Smooth muscle cell (in vitro differentiated cells): ENCODE measurements at regions not wholly inside any gene's neighbourhood (a gene's known extent, or its start where the extent isn't known, plus 50 kb on each side); places are given as distances from the start of the nearest gene placed in this dataset.

Source experiments
- DNase-seq: peaks from one replicate; lab custom pipeline; 2025; ENCODE audit not compliant: unreplicated experiment; lab: John Stamatoyannopoulos, UW
- H2AFZ ChIP-seq: fragments of 200-600 bp; sonication (generic); 2 replicates; pipeline ENCODE4 v1.6.0; 2016; ENCODE audit warnings: antibody characterized with exemption, low read depth, mild to moderate bottlenecking
- H3F3A ChIP-seq: fragments of 200-600 bp; sonication (generic); 2 replicates; pipeline ENCODE4 v1.6.0; 2017; ENCODE audit warnings: antibody characterized with exemption, low read depth
- H3K27ac ChIP-seq: fragments of 200-600 bp; sonication (generic); 2 replicates; pipeline ENCODE4 v1.5.1; 2016; ENCODE audit warnings: low read depth, mild to moderate bottlenecking
- H3K27me3 ChIP-seq: fragments of 200-600 bp; sonication (generic); 2 replicates; pipeline ENCODE4 v1.6.1; 2016; ENCODE audit warnings: low read depth, mild to moderate bottlenecking
- H3K36me3 ChIP-seq: fragments of 200-600 bp; sonication (generic); 2 replicates; pipeline ENCODE4 v1.5.1; 2016; ENCODE audit warnings: low read depth
- H3K4me1 ChIP-seq: fragments of 200-600 bp; sonication (generic); 2 replicates; pipeline ENCODE4 v1.5.1; 2016; ENCODE audit warnings: low read depth
- H3K4me2 ChIP-seq: fragments of 200-600 bp; sonication (generic); 2 replicates; pipeline ENCODE4 v1.6.0; 2016; ENCODE audit warnings: mild to moderate bottlenecking
- H3K4me3 ChIP-seq: fragments of 200-600 bp; sonication (generic); 2 replicates; pipeline ENCODE4 v1.5.1; 2016; ENCODE audit warnings: mild to moderate bottlenecking
- H3K79me2 ChIP-seq: fragments of 200-600 bp; sonication (generic); 2 replicates; pipeline ENCODE4 v1.6.0; 2016; ENCODE audit warnings: low read depth, mild to moderate bottlenecking
- H3K9ac ChIP-seq: fragments of 200-600 bp; sonication (generic); 2 replicates; pipeline ENCODE4 v1.6.0; 2016; ENCODE audit warnings: low read depth
- H3K9me3 ChIP-seq: fragments of 200-600 bp; sonication (generic); replicated peaks from 2 replicates; pipeline ENCODE4 v1.5.1; 2016; ENCODE audit warnings: low read depth
- H4K20me1 ChIP-seq: fragments of 200-600 bp; sonication (generic); 2 replicates; pipeline ENCODE4 v1.6.0; 2016; ENCODE audit warnings: low read depth
- CTCF ChIP-seq: fragments of 200-600 bp; sonication (generic); IDR thresholded peaks from 2 replicates; pipeline ENCODE4 v1.5.1; 2017; ENCODE audit warnings: borderline replicate concordance, mild to moderate bottlenecking, antibody characterized with exemption; ENCODE audit not compliant: insufficient read depth, poor library complexity, severe bottlenecking
- WGBS: methylation state at CpG from one replicate; pipeline ENCODE4 v1.1.7; 2016; ENCODE audit warnings: low lambda C conversion rate; 5-methylcytosine and 5-hydroxymethylcytosine counted together

- no peak for DNase-seq
- Histone ChIP-seq H3K9me3 (no peaks in the 10 kb centered on the region), H4K20me1 (no peaks in the 10 kb centered on the region), H3K4me1 (peaks cover 13% of the 10 kb centered on the region), H3K27ac (no peak overlapping the region), H3F3A (no peaks in the 10 kb centered on the region), H3K36me3 (no peaks in the 10 kb centered on the region), H3K79me2 (no peaks in the 10 kb centered on the region), H2AFZ (no peak overlapping the region), H3K27me3 (no peaks in the 10 kb centered on the region), H3K4me3 (no peak overlapping the region), H3K4me2 (no peak overlapping the region), H3K9ac (no peak overlapping the region)
- no peak for TF ChIP-seq CTCF
Measured at GRCh38 chr10:65328486-65328885, 1597.3 kb upstream of the LRRTM3 start.

- H3K4me2 ChIP-seq, result no peak overlapping the region
- H3K27me3 ChIP-seq, result no peaks in the 10 kb centered on the region
- no peaks in the 10 kb centered on the region for H3K79me2 ChIP-seq
- TF ChIP-seq CTCF, result no peak
- no peak overlapping the region for H2AFZ ChIP-seq
- no peak for DNase-seq
- no peaks in the 10 kb centered on the region for H3K4me1 ChIP-seq
- H3F3A ChIP-seq, result no peaks in the 10 kb centered on the region
- no peak overlapping the region for H3K4me3 ChIP-seq
- no peak overlapping the region for H3K9ac ChIP-seq
- no peaks in the 10 kb centered on the region for H3K36me3 ChIP-seq
- no peak overlapping the region for H3K27ac ChIP-seq
- WGBS, result 86% methylated on average over 2 of the region's 2 CpGs
- no peaks in the 10 kb centered on the region for H4K20me1 ChIP-seq
- H3K9me3 ChIP-seq, result no peaks in the 10 kb centered on the region
Measured at GRCh38 chr10:65335311-65335710, 1590.5 kb upstream of the LRRTM3 start.

- H3K9ac ChIP-seq, result no peak overlapping the region
- no peak for DNase-seq
Measured at GRCh38 chr10:65340340-65340739, 1585.5 kb upstream of the LRRTM3 start.

More at GRCh38 chr10:65340340-65340739, 1585.5 kb upstream of the LRRTM3 start:
- H3K27me3 ChIP-seq, result no peaks in the 10 kb centered on the region
- no peaks in the 10 kb centered on the region for H3K79me2 ChIP-seq
- no peak overlapping the region for H2AFZ ChIP-seq
- H3K36me3 ChIP-seq, result no peaks in the 10 kb centered on the region
- no peaks in the 10 kb centered on the region for H3K9me3 ChIP-seq
- H3F3A ChIP-seq, result no peaks in the 10 kb centered on the region
- WGBS, result 95% methylated on average over 1 of the region's 1 CpG
- H4K20me1 ChIP-seq, result no peaks in the 10 kb centered on the region
- no peak overlapping the region for H3K4me2 ChIP-seq
- H3K27ac ChIP-seq, result no peak overlapping the region
- H3K4me3 ChIP-seq, result no peak overlapping the region
- H3K4me1 ChIP-seq, result peaks cover 6% of the 10 kb centered on the region
- no peak for TF ChIP-seq CTCF
